ENCODE measurements at regions not wholly inside any gene's neighbourhood (a gene's known extent, or its start where the extent isn't known, plus 50 kb on each side); places are given as distances from the start of the nearest gene placed in this dataset.

GRCh38 chr13:107078229-107078765 is 510.4 kb upstream of the ARGLU1 start:
- Mint-ChIP-seq H3K27ac (ENCODE audit: unreplicated experiment) (no peak overlapping the region), H3K27me3 (ENCODE audit: insufficient read depth, unreplicated experiment) (no peaks in the 10 kb centered on the region), H3K4me1 (ENCODE audit: low read depth, unreplicated experiment) (no peaks in the 10 kb centered on the region), H3K9me3 (ENCODE audit: unreplicated experiment) (peaks cover 41% of the 10 kb centered on the region), H3K36me3 (ENCODE audit: insufficient read depth, unreplicated experiment) (no peaks in the 10 kb centered on the region), H3K4me3 (ENCODE audit: unreplicated experiment) (no peak overlapping the region)
- ChIA-PET CTCF (no interaction called here), POLR2A (no interaction called here)
- TF ChIP-seq CTCF (IDR thresholded peaks at IDR 0.05; ENCODE audit: insufficient read depth in 1 of 2, low read depth in 1 of 2, low read length in 1 of 2, severe bottlenecking in 1 of 2, unreplicated experiment in 1 of 2): no peak
- H3K4me1 ChIP-seq: no peaks in the 10 kb centered on the region
- H3K9me3 ChIP-seq: peaks cover 6% of the 10 kb centered on the region; the same call in 1 of the 2 replicates
- H3K36me3 ChIP-seq (ENCODE audit: control insufficient read depth, insufficient read depth, low read length): no peaks in the 10 kb centered on the region
- BruUV-seq (replicated peaks): no TSS peak
- no peaks in the 10 kb centered on the region for H3K27me3 ChIP-seq (replicated peaks; ENCODE audit: control insufficient read depth, insufficient read depth, low read length)
- DNase-seq: no peak
- no peak overlapping the region for H3K4me3 ChIP-seq (ENCODE audit: low read depth, low read length)
- intact Hi-C loops (cut with micrococcal nuclease; ENCODE audit: unreplicated experiment): loop anchor here (1.0 kb wide), 1 partner anchor 21 kb away; no protein-coding TSS in a partner anchor

GRCh38 chr13:107076801-107077200 is 508.9 kb upstream of the ARGLU1 start:
- peaks cover 6% of the 10 kb centered on the region; the same call in 1 of the 2 replicates for H3K9me3 ChIP-seq
- no peaks in the 10 kb centered on the region for H3K27me3 Mint-ChIP-seq (ENCODE audit: insufficient read depth, unreplicated experiment)

GRCh38 chr13:107075576-107075975 is 507.6 kb upstream of the ARGLU1 start:
- Mint-ChIP-seq H3K27me3 (ENCODE audit: insufficient read depth, unreplicated experiment) (no peaks in the 10 kb centered on the region), H3K9me3 (ENCODE audit: unreplicated experiment) (peaks cover 15% of the 10 kb centered on the region), H3K27ac (ENCODE audit: unreplicated experiment) (no peak overlapping the region), H3K4me1 (ENCODE audit: low read depth, unreplicated experiment) (no peaks in the 10 kb centered on the region), H3K36me3 (ENCODE audit: insufficient read depth, unreplicated experiment) (no peaks in the 10 kb centered on the region), H3K4me3 (ENCODE audit: unreplicated experiment) (no peak overlapping the region)
- no peak for TF ChIP-seq CTCF (IDR thresholded peaks at IDR 0.05; ENCODE audit: insufficient read depth in 1 of 2, low read depth in 1 of 2, low read length in 1 of 2, severe bottlenecking in 1 of 2, unreplicated experiment in 1 of 2)
- Histone ChIP-seq H3K36me3 (ENCODE audit: control insufficient read depth, insufficient read depth, low read length) (no peaks in the 10 kb centered on the region), H3K9me3 (peaks cover 6% of the 10 kb centered on the region; the same call in 1 of the 2 replicates), H3K27me3 (replicated peaks; ENCODE audit: control insufficient read depth, insufficient read depth, low read length) (no peaks in the 10 kb centered on the region), H3K4me3 (ENCODE audit: low read depth, low read length) (no peak overlapping the region), H3K4me1 (no peaks in the 10 kb centered on the region)
- POLR2A ChIA-PET: no interaction called here
- CTCF ChIA-PET: no interaction called here
- intact Hi-C loops (cut with micrococcal nuclease; ENCODE audit: unreplicated experiment): no loop called here
- no TSS peak for BruUV-seq (replicated peaks)
- no peak for DNase-seq

More at GRCh38 chr13:107076801-107077200, 508.9 kb upstream of the ARGLU1 start:
- no peak for TF ChIP-seq CTCF (IDR thresholded peaks at IDR 0.05; ENCODE audit: insufficient read depth in 1 of 2, low read depth in 1 of 2, low read length in 1 of 2, severe bottlenecking in 1 of 2, unreplicated experiment in 1 of 2)
- Mint-ChIP-seq H3K4me3 (ENCODE audit: unreplicated experiment) (no peak overlapping the region), H3K4me1 (ENCODE audit: low read depth, unreplicated experiment) (no peaks in the 10 kb centered on the region), H3K9me3 (ENCODE audit: unreplicated experiment) (peaks cover 27% of the 10 kb centered on the region), H3K27ac (ENCODE audit: unreplicated experiment) (no peak overlapping the region), H3K36me3 (ENCODE audit: insufficient read depth, unreplicated experiment) (no peaks in the 10 kb centered on the region)
- intact Hi-C loops (cut with micrococcal nuclease; ENCODE audit: unreplicated experiment): no loop called here
- no peak for DNase-seq
- no TSS peak for BruUV-seq (replicated peaks)
- CTCF ChIA-PET: no interaction called here
- H3K4me1 ChIP-seq: no peaks in the 10 kb centered on the region
- no peaks in the 10 kb centered on the region for H3K27me3 ChIP-seq (replicated peaks; ENCODE audit: control insufficient read depth, insufficient read depth, low read length)
- no peaks in the 10 kb centered on the region for H3K36me3 ChIP-seq (ENCODE audit: control insufficient read depth, insufficient read depth, low read length)
- H3K4me3 ChIP-seq (ENCODE audit: low read depth, low read length): no peak overlapping the region
- POLR2A ChIA-PET: no interaction called here
